GM18507 (cell line): ENCODE measurements at regions not wholly inside any gene's neighbourhood (a gene's known extent, or its start where the extent isn't known, plus 50 kb on each side); places are given as distances from the start of the nearest gene placed in this dataset.
A peak's percentile ranks its signal among the peaks of the same experiment; 100 is the strongest.
"Not testable (repeated sequence)": the region's sequence is repeated elsewhere in the genome, so short reads cannot be mapped to it uniquely, and the experiment has no call there.

Experiments used
- DNase-seq: peaks from one replicate; pipeline ENCODE4 v3.0.0; 2011; ENCODE audit warnings: low read depth; ENCODE audit not compliant: insufficient read length; ENCODE audit errors: extremely low spot score
- FAIRE-seq: peaks from 2 replicates; lab custom pipeline; 2011; peaks lifted over from hg19 to GRCh38; lab: Jason Lieb, UNC

DNA sequence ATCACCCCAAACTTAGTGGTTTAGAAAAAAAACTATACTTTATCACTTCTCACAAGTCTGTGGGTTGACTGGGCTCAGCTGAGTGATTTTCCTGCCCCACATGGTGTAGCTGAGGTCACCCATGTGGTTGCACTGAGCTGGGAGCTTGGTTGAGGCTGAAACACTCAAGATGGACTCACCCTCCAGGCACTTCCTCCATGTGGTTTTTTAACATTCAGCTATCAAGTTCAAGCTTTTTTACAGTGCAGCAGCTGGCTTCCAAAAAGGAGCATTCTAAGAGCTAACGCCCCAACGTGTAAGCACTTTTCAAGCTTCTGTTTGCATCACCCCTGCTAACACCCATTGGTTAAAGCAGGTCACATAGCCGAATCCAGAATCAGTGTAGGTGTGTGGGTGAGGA is 105.9 kb upstream of the CREB1 start:
- peak; percentile 79 for FAIRE-seq
- DNase-seq = peak; percentile 9

- FAIRE-seq = no peak
- DNase-seq = no peak
Observed at GRCh38 chr2:207427986-207428385, 101.8 kb upstream of the CREB1 start.

- DNase-seq (no peak), FAIRE-seq (no peak)
Observed at GRCh38 chr2:207428573-207428972, 101.2 kb upstream of the CREB1 start.

- DNase-seq (no peak), FAIRE-seq (no peak)
Observed at GRCh38 chr2:207432453-207432852, 97.3 kb upstream of the CREB1 start.

DNA sequence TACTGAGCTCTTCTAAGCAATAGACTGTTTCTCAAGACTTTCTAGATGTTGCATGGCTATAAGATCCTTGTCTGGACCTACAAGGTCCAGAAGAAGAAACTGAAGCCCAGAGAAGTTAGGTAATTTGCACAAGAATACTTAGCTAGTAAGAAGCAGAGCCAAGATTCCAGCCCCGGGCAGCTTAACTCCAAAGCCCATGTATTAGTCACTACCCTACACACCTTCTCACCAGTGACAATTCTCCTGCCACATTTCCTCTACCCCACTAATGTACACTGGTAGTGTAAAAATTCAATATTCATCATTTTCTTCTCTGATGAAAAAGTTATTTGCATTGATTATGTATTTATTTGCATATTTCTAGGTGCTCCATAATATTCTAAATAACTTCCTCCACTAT is 95.5 kb upstream of the CREB1 start:
- DNase-seq (no peak), FAIRE-seq (no peak)

DNA sequence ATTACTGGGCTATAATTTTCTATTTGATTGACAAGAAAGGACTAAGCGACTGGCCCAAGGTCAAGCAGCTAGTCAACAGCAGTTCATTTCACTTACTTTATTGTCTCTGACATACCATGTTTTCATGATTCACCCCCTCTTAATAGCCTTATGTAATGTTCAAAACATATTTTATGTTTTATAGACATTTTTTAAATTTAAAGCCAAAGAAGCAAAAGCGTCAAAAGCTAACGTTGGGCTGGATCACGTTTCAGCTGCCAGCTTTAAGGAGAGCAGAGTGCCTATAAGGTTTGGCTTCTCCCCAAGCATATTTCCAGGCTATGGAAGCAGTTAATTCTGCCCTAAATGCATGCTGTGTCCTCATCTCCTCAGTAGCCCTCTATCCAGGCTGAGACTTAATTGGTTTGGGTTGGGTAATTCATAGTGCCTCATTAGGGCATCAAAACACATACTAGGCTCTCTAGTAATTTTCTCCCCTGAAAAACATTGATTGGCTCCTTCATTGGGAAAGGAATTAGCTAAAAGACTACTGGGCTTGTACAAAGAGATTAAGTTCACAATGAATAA is 94.8 kb upstream of the CREB1 start:
- no peak for FAIRE-seq
- DNase-seq = no peak

- FAIRE-seq = no peak
- DNase-seq = no peak
Observed at GRCh38 chr2:207437136-207437523, 92.6 kb upstream of the CREB1 start.

DNA sequence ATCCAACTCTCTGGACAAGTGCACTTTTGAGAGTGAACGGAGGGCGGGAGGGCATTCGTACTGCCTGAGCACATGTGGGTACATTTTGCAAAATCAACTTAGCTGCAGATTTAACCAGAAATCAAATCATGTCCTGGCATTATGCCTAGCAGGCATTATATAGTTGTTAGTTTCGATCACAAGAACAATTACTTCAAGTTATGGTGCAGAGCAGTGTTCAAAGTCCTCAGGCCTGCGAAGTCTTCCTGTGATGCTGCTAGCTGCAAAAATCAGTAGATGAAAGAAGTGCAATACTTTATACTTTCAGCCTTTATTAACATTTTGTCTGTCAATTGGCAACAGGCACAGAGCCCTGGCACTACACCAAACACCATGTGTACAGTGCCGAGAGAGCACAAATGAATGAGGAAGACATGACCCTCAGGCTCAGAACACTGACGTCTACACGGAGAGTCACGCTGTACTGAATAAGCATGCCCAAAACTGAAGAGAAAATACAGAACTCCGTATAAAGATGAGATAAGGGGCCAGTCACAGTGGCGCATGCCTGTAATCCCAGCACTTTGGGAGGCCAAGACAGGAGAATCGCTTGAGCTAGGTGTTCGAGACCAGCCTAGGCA is 92.1 kb upstream of the CREB1 start:
- no peak for FAIRE-seq
- no peak for DNase-seq

- DNase-seq = no peak
- FAIRE-seq = no peak
Observed at GRCh38 chr2:207438414-207439126, 91.2 kb upstream of the CREB1 start.

GRCh38 chr2:207439881-207440280 is 89.9 kb upstream of the CREB1 start:
- not testable (repeated sequence) for FAIRE-seq, DNase-seq

DNA sequence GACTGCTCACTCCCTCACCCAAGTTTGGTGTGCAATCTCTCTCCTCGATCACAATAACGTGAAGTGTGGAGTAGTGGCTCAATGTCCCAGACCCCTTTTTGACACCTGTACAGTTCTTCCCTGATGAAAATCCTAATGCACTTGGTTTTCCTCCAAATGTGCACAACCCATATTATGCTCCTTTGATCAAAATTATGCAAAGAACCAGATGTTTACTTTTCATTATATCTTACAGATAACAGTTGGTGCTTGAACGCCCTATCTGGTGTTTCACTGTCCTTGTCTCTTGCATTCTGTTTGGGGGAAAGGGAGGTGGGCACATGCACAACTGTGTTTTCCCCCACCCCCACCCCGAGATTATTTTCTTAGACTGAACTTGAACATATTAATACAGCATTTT is 85.0 kb upstream of the CREB1 start:
- FAIRE-seq (no peak), DNase-seq (no peak)

GRCh38 chr2:207446653-207447052 is 83.1 kb upstream of the CREB1 start:
- no peak for DNase-seq
- no peak for FAIRE-seq

GRCh38 chr2:207448006-207448405 is 81.8 kb upstream of the CREB1 start:
- DNase-seq (no peak), FAIRE-seq (no peak)

DNA sequence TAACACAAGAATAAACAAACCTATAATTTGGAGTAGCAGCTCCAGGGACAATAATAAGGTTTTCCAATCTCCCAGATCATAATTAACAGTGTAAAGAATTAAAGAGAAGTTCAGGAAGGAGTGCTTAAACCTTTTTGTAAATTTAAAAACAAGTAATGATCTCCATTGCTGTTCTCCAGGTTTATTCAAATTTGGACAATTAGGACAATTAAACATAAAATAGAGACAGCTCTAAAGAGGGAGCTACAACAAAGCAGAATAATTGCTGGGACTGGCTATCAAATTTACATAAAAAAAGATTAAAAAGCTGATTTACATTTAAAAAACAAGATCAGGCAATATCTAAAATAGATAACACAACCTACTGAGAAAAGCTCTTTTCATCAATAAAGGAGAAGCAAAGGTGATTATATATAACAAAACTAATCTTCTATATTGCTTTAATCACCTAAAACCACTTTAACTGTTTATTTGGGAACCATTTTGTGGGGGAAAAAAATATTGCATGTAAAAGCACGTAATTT is 80.1 kb upstream of the CREB1 start:
- FAIRE-seq (no peak), DNase-seq (no peak)

GRCh38 chr2:207450186-207450585 is 79.6 kb upstream of the CREB1 start:
- FAIRE-seq (no peak), DNase-seq (no peak)

DNA sequence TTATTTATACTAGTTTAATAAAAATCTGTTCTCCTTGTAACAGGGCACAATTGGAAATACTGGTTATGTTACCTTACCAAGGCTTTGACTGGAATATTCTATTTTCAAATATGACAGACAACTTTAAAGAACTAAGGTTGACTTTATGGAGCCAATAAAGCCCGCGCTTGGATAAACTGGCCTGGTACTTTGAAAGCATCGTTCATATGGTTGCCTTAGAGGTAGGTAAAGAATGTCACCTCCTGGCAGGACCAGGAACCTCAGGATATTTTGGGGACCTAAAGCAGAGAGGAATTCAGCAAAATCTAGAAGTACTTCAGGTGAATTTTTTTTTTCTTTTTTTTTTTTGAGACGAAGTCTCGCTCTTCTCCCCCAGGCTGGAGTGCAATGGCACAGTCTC is 71.2 kb upstream of the CREB1 start:
- FAIRE-seq (no peak), DNase-seq (no peak)

DNA sequence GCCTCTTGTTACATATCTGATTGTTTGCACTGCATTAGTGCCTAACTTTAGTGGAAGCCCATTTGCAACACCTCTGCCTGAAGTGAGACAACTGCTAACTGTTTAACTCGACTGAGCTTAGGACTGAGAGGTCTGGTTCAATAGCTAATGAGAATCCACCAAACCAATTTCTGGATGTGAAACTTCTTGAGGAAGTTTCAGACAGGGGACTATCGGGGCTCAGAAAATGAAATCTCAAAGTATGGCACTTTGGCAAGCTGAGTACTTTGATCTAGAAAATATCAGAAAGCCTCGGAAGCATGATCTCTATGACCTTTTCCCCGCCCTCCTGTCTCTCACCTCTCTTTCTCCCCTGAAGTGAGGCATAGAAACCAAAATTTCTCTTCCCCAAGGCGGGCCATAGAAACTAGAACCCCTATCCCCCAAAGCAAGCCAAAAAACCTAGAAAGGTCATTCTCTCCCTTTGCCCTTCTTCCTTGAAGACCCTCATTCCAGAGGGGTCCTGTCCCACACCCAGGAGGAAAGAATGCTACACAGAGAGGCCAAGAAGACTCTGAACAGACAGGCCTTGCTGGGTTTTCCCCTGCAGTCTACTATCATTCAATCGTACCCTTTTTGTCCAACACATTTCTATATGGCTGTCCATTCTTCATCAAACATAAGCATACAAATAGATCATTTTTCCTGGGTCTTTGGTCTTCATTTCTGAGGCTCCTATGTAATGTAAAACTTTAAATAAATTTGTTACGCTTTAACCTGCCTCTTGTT is 69.6 kb upstream of the CREB1 start:
- no peak for DNase-seq
- peak; percentile 78 for FAIRE-seq

DNA sequence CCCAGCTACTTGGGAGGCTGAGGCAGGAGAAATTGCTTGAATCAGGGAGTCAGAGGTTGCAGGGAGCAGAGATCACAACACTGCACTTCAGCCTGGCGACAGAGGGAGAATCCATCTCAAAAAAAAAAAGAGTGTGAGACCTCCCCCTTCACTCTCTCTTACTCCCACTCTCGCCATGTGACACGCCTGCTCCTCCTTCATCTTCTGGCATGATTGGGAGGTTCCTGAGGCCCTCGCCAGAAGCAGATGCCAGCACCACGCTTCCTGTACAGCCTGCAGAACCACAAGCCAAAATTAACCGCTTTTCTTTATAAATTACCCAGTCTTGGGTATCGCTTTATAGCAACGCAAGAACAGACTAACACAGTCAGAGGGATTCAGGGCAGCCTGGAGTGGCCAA is 66.3 kb upstream of the CREB1 start:
- FAIRE-seq (no peak), DNase-seq (no peak)

- DNase-seq (no peak), FAIRE-seq (no peak)
Observed at GRCh38 chr2:207464007-207464406, 65.8 kb upstream of the CREB1 start.

DNA sequence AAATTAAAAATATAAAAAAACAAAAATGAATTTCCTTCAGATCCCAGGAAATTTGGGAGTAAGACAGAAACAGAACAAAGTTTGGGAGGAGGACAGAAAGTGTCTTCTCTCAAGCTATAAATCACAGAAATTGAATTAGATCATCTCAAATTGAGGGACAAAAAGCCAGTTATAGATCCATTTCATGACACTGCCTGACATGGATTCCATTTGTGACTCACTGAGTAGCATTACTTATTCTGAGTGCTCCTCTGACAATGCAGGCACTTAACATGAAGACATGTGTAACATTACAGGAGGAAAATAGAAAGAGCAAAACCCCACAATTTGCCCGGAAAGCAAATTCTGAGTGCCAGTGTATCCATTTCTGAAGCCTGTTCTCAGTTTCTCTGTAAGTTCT is 63.9 kb upstream of the CREB1 start:
- DNase-seq (no peak), FAIRE-seq (no peak)
